ENCODE measurements at regions not wholly inside any gene's neighbourhood (a gene's known extent, or its start where the extent isn't known, plus 50 kb on each side); places are given as distances from the start of the nearest gene placed in this dataset.

- H3K4me3 ChIP-seq = no peak overlapping the region
- H3K27ac ChIP-seq = no peak overlapping the region
Observed at GRCh38 chr12:30514666-30515065, 181.0 kb downstream of the IPO8 start.

- Histone ChIP-seq H3K4me3 (no peak overlapping the region), H3K27ac (no peak overlapping the region)
Observed at GRCh38 chr12:30508205-30508967, 187.3 kb downstream of the IPO8 start.

GRCh38 chr12:30507576-30507975, 188.1 kb downstream of the IPO8 start:
- Histone ChIP-seq H3K27ac (no peak overlapping the region), H3K4me3 (no peak overlapping the region)

GRCh38 chr12:30506411-30506810, 189.3 kb downstream of the IPO8 start:
- Histone ChIP-seq H3K27ac (no peak overlapping the region), H3K4me3 (no peak overlapping the region)

- Histone ChIP-seq H3K27ac (no peak overlapping the region), H3K4me3 (no peak overlapping the region)
Observed at GRCh38 chr12:30501718-30502117, 194.0 kb downstream of the IPO8 start.

- no peak overlapping the region for H3K4me3 ChIP-seq
- no peak overlapping the region for H3K27ac ChIP-seq
Observed at GRCh38 chr12:30500532-30500931, 195.1 kb downstream of the IPO8 start.

- H3K27ac ChIP-seq = no peak overlapping the region
- no peak overlapping the region for H3K4me3 ChIP-seq
Observed at GRCh38 chr12:30485230-30485890, 210.3 kb downstream of the IPO8 start.

- no peak overlapping the region for H3K27ac ChIP-seq
Observed at GRCh38 chr12:30484658-30485057, 211.0 kb downstream of the IPO8 start.

GRCh38 chr12:30482650-30483049, 213.0 kb downstream of the IPO8 start:
- no peak overlapping the region for H3K4me3 ChIP-seq
- H3K27ac ChIP-seq = no peak overlapping the region

More at GRCh38 chr12:30484658-30485057, 211.0 kb downstream of the IPO8 start:
- H3K4me3 ChIP-seq = no peak overlapping the region

- Histone ChIP-seq H3K4me3 (no peak overlapping the region), H3K27ac (no peak overlapping the region)
Observed at GRCh38 chr12:30473274-30473673, 222.4 kb downstream of the IPO8 start.

GRCh38 chr12:30466093-30466585, 229.5 kb downstream of the IPO8 start:
- Histone ChIP-seq H3K4me3 (no peak overlapping the region), H3K27ac (no peak overlapping the region)

GRCh38 chr12:30463636-30464035, 232.0 kb downstream of the IPO8 start:
- H3K27ac ChIP-seq = no peak overlapping the region

GRCh38 chr12:30462249-30462648, 233.4 kb downstream of the IPO8 start:
- Histone ChIP-seq H3K27ac (no peak overlapping the region), H3K4me3 (no peak overlapping the region)

More at GRCh38 chr12:30463636-30464035, 232.0 kb downstream of the IPO8 start:
- no peak overlapping the region for H3K4me3 ChIP-seq

- no peak overlapping the region for H3K27ac ChIP-seq
- no peak overlapping the region for H3K4me3 ChIP-seq
Observed at GRCh38 chr12:30461026-30461615, 234.5 kb downstream of the IPO8 start.

- Histone ChIP-seq H3K4me3 (no peak overlapping the region), H3K27ac (no peak overlapping the region)
Observed at GRCh38 chr12:30458453-30458852, 237.2 kb downstream of the IPO8 start.

- H3K27ac ChIP-seq = peak overlapping the region in 1 of 21 experiments; percentile 40
Observed at GRCh38 chr12:30457621-30458289, 237.9 kb downstream of the IPO8 start.

GRCh38 chr12:30450872-30451271, 244.8 kb downstream of the IPO8 start:
- no peak overlapping the region for H3K4me3 ChIP-seq
- H3K27ac ChIP-seq = no peak overlapping the region

More at GRCh38 chr12:30457621-30458289, 237.9 kb downstream of the IPO8 start:
- H3K4me3 ChIP-seq = no peak overlapping the region

- no peak overlapping the region for H3K27ac ChIP-seq
- no peak overlapping the region for H3K4me3 ChIP-seq
Observed at GRCh38 chr12:30450226-30450625, 245.4 kb downstream of the IPO8 start.

GRCh38 chr12:30448038-30448437, 247.6 kb downstream of the IPO8 start:
- no peak overlapping the region for H3K4me3 ChIP-seq
- no peak overlapping the region for H3K27ac ChIP-seq

GRCh38 chr12:30447061-30447750, 248.5 kb downstream of the IPO8 start:
- no peak overlapping the region for H3K4me3 ChIP-seq
- no peak overlapping the region for H3K27ac ChIP-seq

All from skin epidermis (tissue), 12 donors.